Panc1 (cell line): ENCODE measurements at regions not wholly inside any gene's neighbourhood (a gene's known extent, or its start where the extent isn't known, plus 50 kb on each side); places are given as distances from the start of the nearest gene placed in this dataset.

ENCODE experiments used
- ATAC-seq: fragments of 200-7000 bp; cut with Tn5 transposase; 2 replicates; pipeline ENCODE4 v1.9.1; 2020; ENCODE audit warnings: mild to moderate bottlenecking, moderate library complexity
- BruUV-seq: library from RNA; stranded (reverse); fragments of 400-500 nt; replicated peaks from 2 replicates; lab custom pipeline; 2021; lab: Mats Ljungman, UMichigan
- CTCF ChIA-PET: fragments of 300-600 bp; sonication (Branson Sonifier 250); formaldehyde crosslinking; loops from one replicate; lab custom pipeline; 2022; ENCODE audit warnings: antibody characterized with exemption; lab: Charles Lee
- POLR2A ChIA-PET: fragments of 300-600 bp; sonication (Branson Sonifier 250); formaldehyde crosslinking; loops from one replicate; lab custom pipeline; 2022; ENCODE audit warnings: antibody characterized with exemption; lab: Charles Lee
- DNase-seq: peaks from one replicate; pipeline ENCODE4 v3.0.0-alpha.2; 2010; ENCODE audit warnings: low read depth, low spot score
- H3K27ac ChIP-seq: 2 replicates; pipeline ENCODE4 v1.5.1; 2011; ENCODE audit warnings: mild to moderate bottlenecking, low read length, inconsistent platforms
- H3K27me3 ChIP-seq: fragments of 200-500 bp; sonication (Bioruptor generic); 2 replicates; pipeline ENCODE4 v1.6.0; 2014; ENCODE audit warnings: low read length, inconsistent platforms; ENCODE audit not compliant: control insufficient read depth, insufficient read depth
- H3K36me3 ChIP-seq: fragments of 200-500 bp; sonication (Bioruptor generic); 2 replicates; pipeline ENCODE4 v1.5.1; 2014; ENCODE audit warnings: inconsistent platforms, mild to moderate bottlenecking, low read length, moderate library complexity; ENCODE audit not compliant: control insufficient read depth, insufficient read depth
- H3K4me1 ChIP-seq: 2 replicates; pipeline ENCODE4 v1.5.1; 2011; ENCODE audit warnings: inconsistent platforms, mild to moderate bottlenecking, low read length, moderate library complexity; ENCODE audit not compliant: control insufficient read depth, insufficient read depth
- H3K4me3 ChIP-seq, 2 experiments: 2 replicates each; pipeline ENCODE4 v1.5.1; 2011 to 2012; ENCODE audit warnings: low read depth in 2 of 2, low read length in 2 of 2, mild to moderate bottlenecking in 2 of 2, inconsistent platforms in 1 of 2, moderate library complexity in 1 of 2
- H3K9me3 ChIP-seq: fragments of 200-500 bp; sonication (Bioruptor generic); 2 replicates; pipeline ENCODE4 v1.5.1; 2014; ENCODE audit warnings: low read depth, mild to moderate bottlenecking, inconsistent platforms, low read length, moderate library complexity; ENCODE audit not compliant: control insufficient read depth, insufficient read depth
- CTCF ChIP-seq: fragments of 450-650 bp; IDR thresholded peaks from 2 replicates; pipeline ENCODE4 v1.5.1; 2017; ENCODE audit warnings: mild to moderate bottlenecking
- POLR2AphosphoS5 ChIP-seq: IDR thresholded peaks from 2 replicates; pipeline ENCODE4 v1.6.1; 2012; ENCODE audit warnings: mild to moderate bottlenecking, low read depth, low read length, moderate library complexity
- REST ChIP-seq, 2 experiments: IDR thresholded peaks; 2 replicates each; pipeline ENCODE4 v1.6.1; 2011 to 2012; ENCODE audit warnings: low read depth in 2 of 2, control low read depth in 1 of 2, low read length in 1 of 2, mild to moderate bottlenecking in 1 of 2, moderate library complexity in 1 of 2; ENCODE audit not compliant: insufficient read depth in 1 of 2
- SIN3A ChIP-seq: IDR thresholded peaks from 2 replicates; pipeline ENCODE4 v1.6.1; 2012; ENCODE audit warnings: low read depth, mild to moderate bottlenecking, low read length, moderate library complexity, borderline replicate concordance; ENCODE audit not compliant: insufficient read depth
- TCF7L2 ChIP-seq: IDR thresholded peaks from 2 replicates; pipeline ENCODE4 v1.6.1; 2011; ENCODE audit warnings: mild to moderate bottlenecking, low read depth, low read length, inconsistent platforms
- in situ Hi-C: cut with HindIII; loops from 2 replicates; pipeline ENCODE4 v1.10.0; 2016; ENCODE audit warnings: low sequenced_read_pairs, low pct_unique_long_range_greater_than_20kb
- intact Hi-C: fragments of 100-400 bp; cut with micrococcal nuclease; formaldehyde crosslinking; loops from one replicate; pipeline ENCODE4 v1.10.0; 2022; ENCODE audit not compliant: unreplicated experiment

- no peak overlapping the region for H3K4me3 ChIP-seq
- no peak for DNase-seq
- no peaks in the 10 kb centered on the region for H3K27me3 ChIP-seq
- H3K36me3 ChIP-seq = no peaks in the 10 kb centered on the region
- no peak overlapping the region for H3K27ac ChIP-seq
- intact Hi-C loops = no loop called here
- no peak for ATAC-seq
- TF ChIP-seq TCF7L2 (no peak), POLR2AphosphoS5 (no peak)
- no peaks in the 10 kb centered on the region for H3K9me3 ChIP-seq
- H3K4me1 ChIP-seq = no peaks in the 10 kb centered on the region
- ChIA-PET POLR2A (no interaction called here), CTCF (no interaction called here)
- in situ Hi-C loops = no loop called here
- BruUV-seq = no TSS peak
Measured at GRCh38 chr13:72144636-72145035, 277.6 kb upstream of the DACH1 start.

GRCh38 chr13:72141855-72142519, 275.0 kb upstream of the DACH1 start:
- Histone ChIP-seq H3K36me3 (no peaks in the 10 kb centered on the region), H3K4me3 (no peak overlapping the region), H3K27me3 (no peaks in the 10 kb centered on the region), H3K27ac (no peak overlapping the region), H3K9me3 (no peaks in the 10 kb centered on the region), H3K4me1 (no peaks in the 10 kb centered on the region)
- TF ChIP-seq CTCF (no peak), SIN3A (no peak), TCF7L2 (no peak), REST (IDR thresholded peaks at IDR 0.05; ENCODE audit: insufficient read depth in 1 of 2, low read depth in 2 of 2, low read length in 1 of 2) (no peak), POLR2AphosphoS5 (no peak)
- in situ Hi-C loops = no loop called here
- POLR2A ChIA-PET = no interaction called here
- ATAC-seq (no peak), DNase-seq (no peak)
- CTCF ChIA-PET = no interaction called here
- intact Hi-C loops = no loop called here
- BruUV-seq = no TSS peak

GRCh38 chr13:72139192-72139591, 272.2 kb upstream of the DACH1 start:
- H3K27ac ChIP-seq = no peak overlapping the region
- DNase-seq (no peak), ATAC-seq (no peak)
- CTCF ChIA-PET = no interaction called here
- no peaks in the 10 kb centered on the region for H3K36me3 ChIP-seq
- POLR2A ChIA-PET = no interaction called here
- no peak overlapping the region for H3K4me3 ChIP-seq
- H3K27me3 ChIP-seq = no peaks in the 10 kb centered on the region
- intact Hi-C loops (no loop called here), in situ Hi-C loops (no loop called here)
- BruUV-seq = no TSS peak
- H3K9me3 ChIP-seq = no peaks in the 10 kb centered on the region
- H3K4me1 ChIP-seq = no peaks in the 10 kb centered on the region
- TF ChIP-seq POLR2AphosphoS5 (no peak), TCF7L2 (no peak)
